22Rv1 (cell line): ENCODE measurements at regions not wholly inside any gene's neighbourhood (a gene's known extent, or its start where the extent isn't known, plus 50 kb on each side); places are given as distances from the start of the nearest gene placed in this dataset.

Experiments used
- H3K27ac ChIP-seq: fragments of 450-650 bp; 2 replicates; pipeline ENCODE4 v1.5.1; 2017
- CTCF ChIP-seq: fragments of 450-650 bp; IDR thresholded peaks from 2 replicates; pipeline ENCODE4 v1.5.1; 2017; ENCODE audit warnings: mild to moderate bottlenecking
- ZFX ChIP-seq: fragments of 450-650 bp; IDR thresholded peaks from 2 replicates; pipeline ENCODE4 v1.6.1; 2017; ENCODE audit warnings: antibody characterized with exemption, borderline replicate concordance

- no peak for TF ChIP-seq CTCF
- no peak for TF ChIP-seq ZFX
- H3K27ac ChIP-seq = no peak overlapping the region
These were observed 97.5 kb upstream of the CD82 start for GRCh38 chr11:44467931-44468330.

- TF ChIP-seq CTCF (no peak), ZFX (no peak)
- no peak overlapping the region for H3K27ac ChIP-seq
These were observed 97.0 kb upstream of the CD82 start for GRCh38 chr11:44468345-44468988.

- H3K27ac ChIP-seq = no peak overlapping the region
- TF ChIP-seq CTCF (no peak), ZFX (no peak)
These were observed 96.1 kb upstream of the CD82 start for GRCh38 chr11:44469412-44469811.

- H3K27ac ChIP-seq = no peak overlapping the region
- TF ChIP-seq CTCF = no peak
- TF ChIP-seq ZFX = no peak
These were observed 94.6 kb upstream of the CD82 start for GRCh38 chr11:44470854-44471253.

GRCh38 chr11:44471603-44472002 lies 93.9 kb upstream of the CD82 start:
- no peak overlapping the region for H3K27ac ChIP-seq
- no peak for TF ChIP-seq ZFX
- no peak for TF ChIP-seq CTCF

GRCh38 chr11:44472916-44473315 lies 92.5 kb upstream of the CD82 start:
- no peak overlapping the region for H3K27ac ChIP-seq
- TF ChIP-seq CTCF (no peak), ZFX (no peak)

GRCh38 chr11:44474702-44475101 lies 90.8 kb upstream of the CD82 start:
- H3K27ac ChIP-seq = no peak overlapping the region
- TF ChIP-seq ZFX = no peak
- no peak for TF ChIP-seq CTCF
